Kidney epithelial cell (primary cell): ENCODE measurements at regions not wholly inside any gene's neighbourhood (a gene's known extent, or its start where the extent isn't known, plus 50 kb on each side); places are given as distances from the start of the nearest gene placed in this dataset.

Source experiments
- DNase-seq: peaks from one replicate; pipeline ENCODE4 v3.0.0-alpha.2; 2010; ENCODE audit warnings: low read depth
- H3K27me3 ChIP-seq: 2 replicates; pipeline ENCODE4 v1.6.0; 2011; ENCODE audit warnings: low read length; ENCODE audit not compliant: control insufficient read depth, insufficient read depth
- H3K36me3 ChIP-seq: 2 replicates; pipeline ENCODE4 v1.5.1; 2011; ENCODE audit warnings: low read length; ENCODE audit not compliant: control insufficient read depth, insufficient read depth
- H3K4me3 ChIP-seq: 2 replicates; pipeline ENCODE4 v1.5.1; 2011; ENCODE audit warnings: low read depth, mild to moderate bottlenecking, control low read depth, low read length
- TF ChIP-seq, protein P1 (sequence below): IDR thresholded peaks from 2 replicates; pipeline ENCODE4 v1.5.1; 2011; ENCODE audit warnings: mild to moderate bottlenecking, moderate library complexity, low read length, control low read depth, inconsistent platforms; ENCODE audit not compliant: insufficient read depth, poor library complexity, severe bottlenecking

DNA sequence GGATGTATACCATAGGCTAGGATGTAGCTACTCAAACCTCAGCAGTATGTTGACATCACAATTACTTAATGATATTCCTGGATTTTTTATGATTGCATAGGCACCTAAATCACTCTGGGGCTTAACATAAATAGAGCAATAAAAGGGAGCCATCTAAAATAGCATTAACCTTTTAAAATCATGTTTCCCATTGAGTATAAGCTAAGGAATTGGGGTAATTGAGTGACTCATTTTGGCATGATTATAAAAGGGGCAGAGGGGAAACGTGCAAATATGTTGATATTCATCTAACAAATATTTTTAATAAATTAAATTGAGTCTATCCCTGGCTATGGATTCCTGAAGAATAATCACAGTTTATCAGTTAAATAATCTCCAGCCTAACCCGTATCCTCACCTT, 74.0 kb upstream of the ADGRF1 start:
- Histone ChIP-seq H3K27me3 (no peaks in the 10 kb centered on the region), H3K4me3 (no peak overlapping the region), H3K36me3 (no peaks in the 10 kb centered on the region)
- no peak for DNase-seq
- TF ChIP-seq, protein P1, sequence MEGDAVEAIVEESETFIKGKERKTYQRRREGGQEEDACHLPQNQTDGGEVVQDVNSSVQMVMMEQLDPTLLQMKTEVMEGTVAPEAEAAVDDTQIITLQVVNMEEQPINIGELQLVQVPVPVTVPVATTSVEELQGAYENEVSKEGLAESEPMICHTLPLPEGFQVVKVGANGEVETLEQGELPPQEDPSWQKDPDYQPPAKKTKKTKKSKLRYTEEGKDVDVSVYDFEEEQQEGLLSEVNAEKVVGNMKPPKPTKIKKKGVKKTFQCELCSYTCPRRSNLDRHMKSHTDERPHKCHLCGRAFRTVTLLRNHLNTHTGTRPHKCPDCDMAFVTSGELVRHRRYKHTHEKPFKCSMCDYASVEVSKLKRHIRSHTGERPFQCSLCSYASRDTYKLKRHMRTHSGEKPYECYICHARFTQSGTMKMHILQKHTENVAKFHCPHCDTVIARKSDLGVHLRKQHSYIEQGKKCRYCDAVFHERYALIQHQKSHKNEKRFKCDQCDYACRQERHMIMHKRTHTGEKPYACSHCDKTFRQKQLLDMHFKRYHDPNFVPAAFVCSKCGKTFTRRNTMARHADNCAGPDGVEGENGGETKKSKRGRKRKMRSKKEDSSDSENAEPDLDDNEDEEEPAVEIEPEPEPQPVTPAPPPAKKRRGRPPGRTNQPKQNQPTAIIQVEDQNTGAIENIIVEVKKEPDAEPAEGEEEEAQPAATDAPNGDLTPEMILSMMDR: no peak

DNA sequence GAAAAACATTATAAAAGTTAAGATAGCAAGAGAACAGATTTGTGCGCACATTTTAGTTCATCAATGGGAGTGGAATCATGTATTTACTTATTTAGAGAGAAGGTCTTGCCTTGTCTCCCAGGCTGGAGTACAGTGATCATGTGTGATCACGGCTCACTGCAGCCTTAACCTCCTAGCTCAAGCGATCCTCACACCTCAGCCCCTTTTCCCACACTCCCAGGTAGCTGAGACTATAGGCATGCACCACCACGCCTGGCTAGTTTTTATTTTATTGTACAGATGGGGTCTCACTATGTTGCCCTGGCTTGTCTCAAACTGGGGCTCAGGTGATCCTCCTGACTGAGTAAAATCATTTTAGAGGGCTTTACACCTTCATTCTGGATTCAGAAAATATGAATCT, 72.3 kb upstream of the ADGRF1 start:
- TF ChIP-seq, protein P1: no peak
- no peak for DNase-seq
- Histone ChIP-seq H3K36me3 (no peaks in the 10 kb centered on the region), H3K27me3 (no peaks in the 10 kb centered on the region), H3K4me3 (no peak overlapping the region)

DNA sequence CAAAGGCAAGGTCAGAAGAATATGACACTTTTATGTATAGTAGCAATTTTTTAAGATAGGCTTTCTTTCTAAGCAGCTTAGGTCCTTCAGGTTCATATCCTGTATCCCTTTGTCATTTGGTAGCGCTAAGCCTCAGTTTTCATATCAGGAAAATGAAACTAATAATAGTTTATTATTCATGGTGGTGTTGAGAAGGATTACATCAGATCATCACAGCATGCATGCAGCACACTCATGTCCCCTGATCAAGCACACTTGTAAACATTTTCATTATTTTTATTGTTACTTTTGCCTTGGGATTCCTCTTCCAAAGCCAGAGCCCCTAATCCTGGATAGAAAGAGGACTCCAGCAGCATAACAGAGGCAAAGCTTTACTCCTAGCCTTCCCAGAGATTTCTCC, 70.2 kb upstream of the ADGRF1 start:
- TF ChIP-seq, protein P1: no peak
- Histone ChIP-seq H3K4me3 (no peak overlapping the region), H3K27me3 (no peaks in the 10 kb centered on the region), H3K36me3 (no peaks in the 10 kb centered on the region)
- no peak for DNase-seq

DNA sequence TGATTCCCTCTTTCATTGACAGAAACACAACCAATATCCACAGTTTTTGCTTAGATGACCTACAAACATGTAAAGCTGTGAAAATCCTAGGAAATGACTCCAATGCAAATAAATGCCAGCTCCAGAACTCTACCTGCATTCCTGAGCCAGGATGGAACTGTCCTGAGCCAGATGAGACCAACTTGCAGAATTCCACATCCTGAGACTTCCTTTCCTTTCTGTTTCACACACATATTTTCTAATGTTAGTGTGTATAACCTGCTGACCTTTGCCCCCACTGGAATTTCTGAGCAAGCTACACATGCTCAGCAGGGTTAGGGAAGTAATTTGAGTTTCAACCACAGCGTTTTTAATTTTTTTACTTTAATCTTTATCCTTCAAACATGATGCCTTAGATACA, 69.6 kb upstream of the ADGRF1 start:
- H3K36me3 ChIP-seq: no peaks in the 10 kb centered on the region
- H3K4me3 ChIP-seq: no peak overlapping the region
- no peaks in the 10 kb centered on the region for H3K27me3 ChIP-seq
- no peak for DNase-seq
- TF ChIP-seq, protein P1: no peak

- Histone ChIP-seq H3K4me3 (no peak overlapping the region), H3K36me3 (no peaks in the 10 kb centered on the region), H3K27me3 (no peaks in the 10 kb centered on the region)
- DNase-seq: no peak
- TF ChIP-seq, protein P1: no peak
Measured at GRCh38 chr6:47109281-47109680, 67.1 kb upstream of the ADGRF1 start.

DNA sequence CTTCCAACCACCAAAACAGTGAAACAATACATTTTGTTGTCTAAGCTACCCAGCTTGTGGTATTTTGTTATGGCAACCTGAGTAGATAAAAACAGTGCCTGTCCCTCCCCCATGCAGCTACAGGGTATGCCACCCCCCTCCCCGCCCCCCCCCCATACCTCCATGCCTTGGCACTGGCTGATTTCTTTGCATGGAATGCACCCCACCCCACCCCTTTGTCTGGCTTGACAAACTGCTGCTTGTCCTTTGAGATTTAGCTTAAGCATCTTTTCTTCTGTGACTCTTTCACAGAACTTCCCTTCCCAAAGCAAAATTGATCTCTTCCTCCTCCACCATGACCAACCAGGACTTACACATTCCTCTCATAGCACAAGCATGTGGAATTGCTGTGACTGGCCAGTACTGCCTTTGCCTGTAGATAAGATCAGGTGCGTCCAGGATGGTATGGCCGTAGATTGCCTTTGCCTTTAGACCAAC, 64.6 kb upstream of the ADGRF1 start:
- TF ChIP-seq, protein P1: no peak
- H3K4me3 ChIP-seq: no peak overlapping the region
- peak; percentile 34 for DNase-seq
- H3K36me3 ChIP-seq: no peaks in the 10 kb centered on the region
- no peaks in the 10 kb centered on the region for H3K27me3 ChIP-seq
